Esophagus muscularis mucosa (tissue), 4 donors: ENCODE measurements at regions not wholly inside any gene's neighbourhood (a gene's known extent, or its start where the extent isn't known, plus 50 kb on each side); places are given as distances from the start of the nearest gene placed in this dataset.

Experiments used
- DNase-seq: peaks from one replicate; pipeline ENCODE4 v3.0.0-alpha.2; 2017; ENCODE audit errors: extremely low spot score
- H3K27ac ChIP-seq, 4 donors: fragments of 200-600 bp; sonication (generic); replicated peaks in 1 of 4; 1 replicate in 3 of 4; 2 replicates in 1 of 4; pipeline ENCODE4 v1.5.1; 2016 to 2019; ENCODE audit warnings: mild to moderate bottlenecking in 1 of 4
- H3K27me3 ChIP-seq, 4 donors: fragments of 200-600 bp; sonication (generic); one replicate each; pipeline versions ENCODE4 v1.5.1 to v1.6.0; 2016 to 2019
- H3K36me3 ChIP-seq, 4 donors: fragments of 200-600 bp; sonication (generic); one replicate each; pipeline ENCODE4 v1.5.1; 2016 to 2019
- H3K4me1 ChIP-seq, 4 donors: fragments of 200-600 bp; sonication (generic); one replicate each; pipeline ENCODE4 v1.5.1; 2016 to 2019
- H3K4me3 ChIP-seq, 4 donors: fragments of 200-600 bp; sonication (generic); 1 replicate in 2 of 4; 2 replicates in 2 of 4; pipeline ENCODE4 v1.5.1; 2016 to 2019; ENCODE audit warnings: mild to moderate bottlenecking in 4 of 4, moderate library complexity in 1 of 4
- H3K9me3 ChIP-seq, 4 donors: fragments of 200-600 bp; sonication (generic); 1 replicate in 3 of 4; 2 replicates in 1 of 4; pipeline ENCODE4 v1.5.1; 2016 to 2019
- EP300 ChIP-seq: sonication (generic); formaldehyde crosslinking; IDR thresholded peaks from one replicate; pipeline ENCODE4 v1.6.1; 2017; ENCODE audit warnings: antibody characterized with exemption
- POLR2A ChIP-seq: fragments of 450-650 bp; IDR thresholded peaks from one replicate; pipeline ENCODE4 v1.6.1; 2017; ENCODE audit warnings: antibody characterized with exemption, moderate library complexity, mild to moderate bottlenecking, low read depth
- POLR2AphosphoS5 ChIP-seq, 2 donors: sonication (generic); formaldehyde crosslinking; IDR thresholded peaks; one replicate each; pipeline ENCODE4 v1.6.1; 2017; ENCODE audit warnings: antibody characterized with exemption in 2 of 2
- WGBS: methylation state at CpG from one replicate; pipeline ENCODE4 v1.1.5; 2018; 5-methylcytosine and 5-hydroxymethylcytosine counted together
- intact Hi-C: fragments of 100-400 bp; cut with DNase I; formaldehyde crosslinking; loops from one replicate; pipeline ENCODE4 v1.15.1; 2023
- small RNA-seq, 3 donors: library from RNA; depleted of rRNA; stranded (forward); fragments of <200 nt; gene quantifications; one replicate each; pipeline ENCODE3, GENCODE V24; 2016
- TF ChIP-seq, protein P1 (sequence below), 3 experiments: fragments of 200-600 bp in 2 of 3; fragments of 450-650 bp in 1 of 3; sonication (generic) in 2 of 3; IDR thresholded peaks; one replicate each; pipeline ENCODE4 v1.5.1; 2017 to 2019; ENCODE audit warnings: antibody characterized with exemption in 3 of 3, mild to moderate bottlenecking in 2 of 3, moderate library complexity in 1 of 3

GRCh38 chr4:147425019-147425418, 55.9 kb upstream of the EDNRA start:
- Histone ChIP-seq H3K4me3 (no peak overlapping the region), H3K36me3 (no peaks in the 10 kb centered on the region), H3K4me1 (no peaks in the 10 kb centered on the region), H3K27me3 (no peaks in the 10 kb centered on the region), H3K9me3 (no peaks in the 10 kb centered on the region), H3K27ac (no peak overlapping the region)
- no peak for DNase-seq
- TF ChIP-seq EP300 (no peak), POLR2A (no peak), POLR2AphosphoS5 (IDR thresholded peaks at IDR 0.05) (no peak)
- TF ChIP-seq, protein P1, sequence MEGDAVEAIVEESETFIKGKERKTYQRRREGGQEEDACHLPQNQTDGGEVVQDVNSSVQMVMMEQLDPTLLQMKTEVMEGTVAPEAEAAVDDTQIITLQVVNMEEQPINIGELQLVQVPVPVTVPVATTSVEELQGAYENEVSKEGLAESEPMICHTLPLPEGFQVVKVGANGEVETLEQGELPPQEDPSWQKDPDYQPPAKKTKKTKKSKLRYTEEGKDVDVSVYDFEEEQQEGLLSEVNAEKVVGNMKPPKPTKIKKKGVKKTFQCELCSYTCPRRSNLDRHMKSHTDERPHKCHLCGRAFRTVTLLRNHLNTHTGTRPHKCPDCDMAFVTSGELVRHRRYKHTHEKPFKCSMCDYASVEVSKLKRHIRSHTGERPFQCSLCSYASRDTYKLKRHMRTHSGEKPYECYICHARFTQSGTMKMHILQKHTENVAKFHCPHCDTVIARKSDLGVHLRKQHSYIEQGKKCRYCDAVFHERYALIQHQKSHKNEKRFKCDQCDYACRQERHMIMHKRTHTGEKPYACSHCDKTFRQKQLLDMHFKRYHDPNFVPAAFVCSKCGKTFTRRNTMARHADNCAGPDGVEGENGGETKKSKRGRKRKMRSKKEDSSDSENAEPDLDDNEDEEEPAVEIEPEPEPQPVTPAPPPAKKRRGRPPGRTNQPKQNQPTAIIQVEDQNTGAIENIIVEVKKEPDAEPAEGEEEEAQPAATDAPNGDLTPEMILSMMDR (IDR thresholded peaks at IDR 0.05) = no peak
- intact Hi-C loops = no loop called here
- WGBS = 95% methylated on average over 1 of the region's 1 CpG

GRCh38 chr4:147428583-147428982, 52.3 kb upstream of the EDNRA start:
- no peaks in the 10 kb centered on the region for H3K27me3 ChIP-seq
- H3K4me1 ChIP-seq = no peaks in the 10 kb centered on the region
- H3K36me3 ChIP-seq = no peaks in the 10 kb centered on the region
- WGBS = 78% methylated on average over 4 of the region's 4 CpGs
- intact Hi-C loops = no loop called here
- DNase-seq = no peak
- TF ChIP-seq EP300 = no peak
- no peak for TF ChIP-seq POLR2AphosphoS5 (IDR thresholded peaks at IDR 0.05)
- TF ChIP-seq POLR2A = no peak
- TF ChIP-seq, protein P1 (IDR thresholded peaks at IDR 0.05) = no peak
- H3K27ac ChIP-seq = no peak overlapping the region
- peaks cover 0 to 12% (median 8%) of the 10 kb centered on the region in 4 donors for H3K9me3 ChIP-seq
- no peak overlapping the region for H3K4me3 ChIP-seq

- H3K27ac ChIP-seq = no peak overlapping the region
- 73% methylated on average over 2 of the region's 2 CpGs for WGBS
- no peaks in the 10 kb centered on the region for H3K36me3 ChIP-seq
- no peaks in the 10 kb centered on the region for H3K4me1 ChIP-seq
- intact Hi-C loops = no loop called here
- H3K4me3 ChIP-seq = no peak overlapping the region
- no peaks in the 10 kb centered on the region for H3K27me3 ChIP-seq
- H3K9me3 ChIP-seq = peaks cover 0 to 12% (median 8%) of the 10 kb centered on the region in 4 donors
- TF ChIP-seq POLR2AphosphoS5 (IDR thresholded peaks at IDR 0.05) (no peak), POLR2A (no peak), EP300 (no peak)
- TF ChIP-seq, protein P1 (IDR thresholded peaks at IDR 0.05) = no peak
- DNase-seq = no peak
Measured at GRCh38 chr4:147430111-147430510, 50.8 kb upstream of the EDNRA start.

Small RNA genes lying in the stretch of these regions (small RNA-seq; reads per million reads assigned to genes)
- gene MIR548G = 0 reads per million in 3 donors
